GM23248 (cell line): ENCODE measurements at regions not wholly inside any gene's neighbourhood (a gene's known extent, or its start where the extent isn't known, plus 50 kb on each side); places are given as distances from the start of the nearest gene placed in this dataset.

Experiments used
- EZH2 ChIP-seq: fragments of 200-600 bp; sonication (generic); IDR thresholded peaks from 2 replicates; pipeline ENCODE4 v1.6.1; 2018; ENCODE audit warnings: antibody characterized with exemption, mild to moderate bottlenecking; ENCODE audit not compliant: insufficient read depth, poor library complexity, severe bottlenecking
- EZH2phosphoT487 ChIP-seq: fragments of 200-600 bp; sonication (generic); IDR thresholded peaks from 2 replicates; pipeline ENCODE4 v1.6.1; 2018; ENCODE audit warnings: antibody characterized with exemption, moderate library complexity, mild to moderate bottlenecking, low read depth; ENCODE audit not compliant: insufficient read depth

DNA sequence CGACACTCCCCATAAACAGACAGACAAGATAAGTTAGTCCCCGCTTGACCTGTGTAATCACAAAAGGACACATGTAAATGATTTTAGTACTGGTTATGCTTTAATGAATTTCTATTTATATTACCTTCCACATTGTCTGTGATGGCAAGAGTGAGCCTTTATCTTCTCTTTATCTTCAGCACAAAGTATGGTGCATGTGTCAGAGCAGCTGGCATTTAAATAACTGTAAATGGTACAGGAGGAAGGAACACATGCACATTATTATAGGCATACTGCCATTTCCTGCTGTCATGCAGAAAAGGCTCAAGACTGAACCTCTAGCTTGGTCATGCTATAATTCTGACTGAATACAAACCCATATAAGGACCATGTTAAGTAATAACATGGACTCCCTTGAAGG lies 1342.7 kb upstream of the TENM4 start:
- no peak for TF ChIP-seq EZH2phosphoT487
- no peak for TF ChIP-seq EZH2
